ENCODE measurements at regions not wholly inside any gene's neighbourhood (a gene's known extent, or its start where the extent isn't known, plus 50 kb on each side); places are given as distances from the start of the nearest gene placed in this dataset.

- no peak for TF ChIP-seq TAF1 (IDR thresholded peaks at IDR 0.05; ENCODE audit: low read depth, low read length)
- no peak for TF ChIP-seq POLR2AphosphoS5 (IDR thresholded peaks at IDR 0.05; ENCODE audit: low read depth, low read length)
- no peak for TF ChIP-seq SPI1 (IDR thresholded peaks at IDR 0.05; ENCODE audit: low read depth, low read length)
- TF ChIP-seq POLR2A (IDR thresholded peaks at IDR 0.05; ENCODE audit: low read depth, low read length) = no peak
- TF ChIP-seq POU2F2 (IDR thresholded peaks at IDR 0.05; ENCODE audit: low read depth, low read length) = no peak
Observed at GRCh38 chr15:94857466-94857865, 626.1 kb downstream of the MCTP2 start.

Measured in GM12891 (cell line).